Activated T-helper 2 cell treated with anti-CD3 and anti-CD28 coated beads, Interferon-gamma antibody, Interleukin-2, Interleukin-4, amounts not matched to agents 10 μg/mL and 5 μg/mL and 100 μg/mL, durations not matched to agents 14 hours and 24 hours and 36 hours (primary cell): ENCODE measurements at regions not wholly inside any gene's neighbourhood (a gene's known extent, or its start where the extent isn't known, plus 50 kb on each side); places are given as distances from the start of the nearest gene placed in this dataset.
"Not testable (repeated sequence)": the region's sequence is repeated elsewhere in the genome, so short reads cannot be mapped to it uniquely, and the experiment has no call there.

Experiments used
- DNase-seq: peaks from one replicate; pipeline ENCODE4 v3.0.0; 2021; ENCODE audit warnings: low spot score
- H3K27ac Mint-ChIP-seq: one replicate; pipeline ENCODE4 v1.8.0; 2021; ENCODE audit warnings: mixed read lengths
- H3K27me3 Mint-ChIP-seq: one replicate; pipeline ENCODE4 v1.8.0; 2021; ENCODE audit warnings: low read depth, mixed read lengths
- H3K36me3 Mint-ChIP-seq: one replicate; pipeline ENCODE4 v1.8.0; 2021; ENCODE audit warnings: low read depth, mixed read lengths
- H3K4me1 Mint-ChIP-seq: one replicate; pipeline ENCODE4 v1.8.0; 2021; ENCODE audit warnings: low read depth, mixed read lengths
- H3K4me3 Mint-ChIP-seq: one replicate; pipeline ENCODE4 v1.8.0; 2021; ENCODE audit warnings: low read depth, mild to moderate bottlenecking, moderate library complexity, mixed read lengths
- H3K9me3 Mint-ChIP-seq: one replicate; pipeline ENCODE4 v1.8.0; 2021; ENCODE audit warnings: mixed read lengths
- intact Hi-C: fragments of 100-400 bp; cut with micrococcal nuclease; formaldehyde crosslinking; loops from one replicate; pipeline ENCODE4 v1.15.1; 2023

DNA sequence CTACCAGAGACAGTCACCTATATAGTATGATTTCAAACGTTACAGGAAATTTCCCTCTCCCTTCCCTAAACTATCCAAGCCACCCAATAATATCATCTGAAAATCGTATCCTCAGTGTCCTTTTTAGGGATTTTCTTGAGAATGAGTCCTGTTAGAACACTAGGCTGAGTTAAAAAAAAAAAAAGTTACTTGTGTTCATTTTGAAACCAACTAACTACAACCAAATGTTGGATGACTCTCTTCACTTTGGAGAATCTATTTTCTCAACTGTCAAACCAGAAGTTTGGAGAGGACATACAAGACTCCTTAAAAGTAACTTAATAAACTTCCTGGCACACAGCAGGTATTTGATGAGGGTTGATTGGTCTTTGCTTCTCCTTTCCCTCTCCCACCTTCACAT lies 183.2 kb upstream of the SESN3 start:
- Mint-ChIP-seq H3K36me3 (no peaks in the 10 kb centered on the region), H3K4me1 (peaks cover 12% of the 10 kb centered on the region), H3K4me3 (no peak overlapping the region), H3K9me3 (peaks cover 10% of the 10 kb centered on the region), H3K27ac (no peak overlapping the region), H3K27me3 (no peaks in the 10 kb centered on the region)
- no peak for DNase-seq
- intact Hi-C loops: no loop called here

DNA sequence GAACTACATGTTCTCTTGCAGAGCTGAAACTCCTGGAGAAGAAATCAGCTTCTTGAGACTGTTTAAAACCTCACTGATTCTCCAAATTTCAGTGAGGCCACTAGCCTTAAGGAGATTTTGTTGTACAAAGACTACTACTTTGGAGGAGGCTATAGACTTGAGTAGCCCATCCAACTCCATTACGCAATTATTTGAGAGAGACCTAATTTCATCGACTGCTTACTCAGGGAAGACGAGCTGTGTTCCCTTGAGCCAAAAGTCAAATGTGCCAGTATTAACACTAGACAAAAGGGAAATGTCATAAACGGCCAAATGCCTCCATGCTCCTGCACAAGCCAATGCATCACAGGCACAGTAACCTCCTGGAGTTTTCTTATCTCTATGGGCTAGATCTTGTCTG lies 182.8 kb upstream of the SESN3 start:
- Mint-ChIP-seq H3K4me1 (peaks cover 12% of the 10 kb centered on the region), H3K27me3 (no peaks in the 10 kb centered on the region), H3K36me3 (no peaks in the 10 kb centered on the region), H3K27ac (no peak overlapping the region), H3K9me3 (peaks cover 14% of the 10 kb centered on the region), H3K4me3 (no peak overlapping the region)
- DNase-seq: no peak
- intact Hi-C loops: no loop called here

DNA sequence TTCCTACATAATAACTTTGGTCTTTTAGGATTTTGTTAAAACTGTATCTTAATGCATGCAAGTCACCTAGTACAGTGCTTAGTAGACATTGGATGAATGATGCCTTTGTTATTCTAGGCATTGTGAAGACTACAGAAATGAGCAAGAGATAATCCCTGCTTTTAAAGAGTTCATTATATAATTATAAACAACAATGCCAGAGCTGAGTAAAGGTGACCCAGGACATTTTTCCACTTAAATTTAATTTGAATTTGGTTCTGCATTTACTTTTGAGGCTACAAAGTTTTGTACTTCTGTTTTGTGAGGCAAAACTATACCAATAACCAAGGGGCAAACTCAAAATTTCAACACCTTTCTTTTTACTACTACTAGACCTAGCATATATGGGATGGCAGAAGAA lies 182.0 kb upstream of the SESN3 start:
- Mint-ChIP-seq H3K27me3 (no peaks in the 10 kb centered on the region), H3K4me1 (peaks cover 12% of the 10 kb centered on the region), H3K36me3 (no peaks in the 10 kb centered on the region), H3K27ac (no peak overlapping the region), H3K9me3 (peaks cover 15% of the 10 kb centered on the region), H3K4me3 (no peak overlapping the region)
- DNase-seq: no peak
- intact Hi-C loops: no loop called here

DNA sequence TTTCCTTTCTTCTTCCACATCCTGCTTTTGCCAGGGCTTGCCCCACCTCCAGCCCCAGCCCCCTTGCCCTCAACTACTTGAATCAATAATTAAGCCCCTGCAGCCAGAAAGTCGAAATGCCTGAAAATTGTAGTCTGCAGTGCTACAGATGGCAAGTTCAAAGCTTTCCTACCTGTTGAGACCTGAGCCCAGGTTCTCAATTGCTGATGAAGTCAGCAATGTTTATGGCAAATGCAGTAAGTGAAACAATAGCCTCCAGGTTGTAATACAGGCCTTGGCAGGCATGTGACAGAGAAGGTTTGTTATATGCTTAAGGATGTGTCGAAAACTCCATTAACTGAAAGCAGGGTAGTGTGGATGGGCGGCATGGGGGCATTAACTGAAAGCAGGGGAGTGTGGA lies 181.1 kb upstream of the SESN3 start:
- no peak overlapping the region for H3K4me3 Mint-ChIP-seq
- H3K36me3 Mint-ChIP-seq: no peaks in the 10 kb centered on the region
- H3K4me1 Mint-ChIP-seq: peaks cover 12% of the 10 kb centered on the region
- no peaks in the 10 kb centered on the region for H3K27me3 Mint-ChIP-seq
- DNase-seq: no peak
- intact Hi-C loops: no loop called here
- H3K9me3 Mint-ChIP-seq: peaks cover 15% of the 10 kb centered on the region
- H3K27ac Mint-ChIP-seq: no peak overlapping the region

DNA sequence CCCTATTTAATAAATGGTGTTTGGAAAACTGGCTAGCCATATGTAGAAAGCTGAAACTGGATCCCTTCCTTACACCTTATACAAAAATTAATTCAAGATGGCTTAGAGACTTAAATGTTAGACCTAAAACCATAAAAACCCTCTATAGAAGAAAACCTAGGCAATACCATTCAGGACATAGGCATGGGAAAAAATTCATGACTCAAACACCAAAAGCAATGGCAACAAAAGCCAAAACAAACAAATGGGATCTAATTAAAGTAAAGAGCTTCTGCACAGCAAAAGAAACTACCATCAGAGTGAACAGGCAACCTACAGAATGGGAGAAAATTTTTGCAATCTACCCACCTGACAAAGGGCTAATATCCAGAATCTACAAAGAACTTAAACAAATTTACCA lies 179.7 kb upstream of the SESN3 start:
- intact Hi-C loops, H3K4me3 Mint-ChIP-seq, H3K27me3 Mint-ChIP-seq, DNase-seq, H3K27ac Mint-ChIP-seq, H3K36me3 Mint-ChIP-seq: not testable (repeated sequence)
- Mint-ChIP-seq H3K9me3 (peaks cover 20% of the 10 kb centered on the region), H3K4me1 (peaks cover 12% of the 10 kb centered on the region)

DNA sequence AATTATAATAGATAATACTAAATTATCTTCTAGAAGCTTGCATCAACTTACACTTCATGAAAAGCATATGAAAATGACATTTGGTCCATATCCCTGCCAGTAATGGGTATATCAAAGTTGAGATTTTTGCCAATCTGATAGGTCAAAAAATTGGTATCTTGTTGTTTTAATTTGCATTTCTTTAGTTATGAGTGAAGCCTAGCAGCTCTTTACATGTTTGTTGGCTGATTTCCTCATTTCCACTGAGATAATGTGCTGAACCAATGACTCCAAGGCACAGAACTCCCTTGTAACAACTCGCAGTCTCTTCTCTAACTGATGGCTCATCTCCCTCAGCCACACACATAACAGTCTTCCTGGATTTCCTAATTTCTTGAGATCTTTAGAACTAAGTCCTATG lies 175.3 kb upstream of the SESN3 start:
- H3K9me3 Mint-ChIP-seq: peaks cover 22% of the 10 kb centered on the region

DNA sequence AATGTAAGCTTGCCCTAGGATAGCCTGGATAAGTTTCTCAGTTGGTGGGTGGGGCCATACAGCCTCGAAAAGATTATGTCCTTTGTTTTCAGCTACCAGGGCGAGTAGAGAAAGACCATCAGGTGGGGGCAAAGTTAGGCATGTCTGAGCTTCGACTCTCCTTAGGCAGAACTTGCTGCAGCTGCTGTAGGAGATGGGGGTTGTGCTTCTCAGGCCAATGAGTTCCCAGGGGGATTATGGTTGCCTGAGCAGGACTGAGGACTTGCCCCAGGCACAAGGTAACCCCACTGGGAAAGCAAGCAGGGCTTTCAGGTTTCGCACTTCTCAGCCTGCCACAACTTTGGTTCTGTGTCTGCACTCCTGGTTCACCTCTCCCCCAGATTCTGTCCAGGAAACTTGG lies 173.4 kb upstream of the SESN3 start:
- Mint-ChIP-seq H3K9me3 (peaks cover 22% of the 10 kb centered on the region), H3K4me3 (no peak overlapping the region), H3K4me1 (no peaks in the 10 kb centered on the region), H3K27ac (no peak overlapping the region), H3K36me3 (no peaks in the 10 kb centered on the region), H3K27me3 (peaks cover 2% of the 10 kb centered on the region)
- intact Hi-C loops: no loop called here
- no peak for DNase-seq

More for the DNA sequence above, 175.3 kb upstream of the SESN3 start:
- Mint-ChIP-seq H3K4me1 (peaks cover 8% of the 10 kb centered on the region), H3K36me3 (no peaks in the 10 kb centered on the region), H3K27me3 (peaks cover 2% of the 10 kb centered on the region), H3K4me3 (no peak overlapping the region), H3K27ac (no peak overlapping the region)
- DNase-seq: no peak
- intact Hi-C loops: no loop called here

DNA sequence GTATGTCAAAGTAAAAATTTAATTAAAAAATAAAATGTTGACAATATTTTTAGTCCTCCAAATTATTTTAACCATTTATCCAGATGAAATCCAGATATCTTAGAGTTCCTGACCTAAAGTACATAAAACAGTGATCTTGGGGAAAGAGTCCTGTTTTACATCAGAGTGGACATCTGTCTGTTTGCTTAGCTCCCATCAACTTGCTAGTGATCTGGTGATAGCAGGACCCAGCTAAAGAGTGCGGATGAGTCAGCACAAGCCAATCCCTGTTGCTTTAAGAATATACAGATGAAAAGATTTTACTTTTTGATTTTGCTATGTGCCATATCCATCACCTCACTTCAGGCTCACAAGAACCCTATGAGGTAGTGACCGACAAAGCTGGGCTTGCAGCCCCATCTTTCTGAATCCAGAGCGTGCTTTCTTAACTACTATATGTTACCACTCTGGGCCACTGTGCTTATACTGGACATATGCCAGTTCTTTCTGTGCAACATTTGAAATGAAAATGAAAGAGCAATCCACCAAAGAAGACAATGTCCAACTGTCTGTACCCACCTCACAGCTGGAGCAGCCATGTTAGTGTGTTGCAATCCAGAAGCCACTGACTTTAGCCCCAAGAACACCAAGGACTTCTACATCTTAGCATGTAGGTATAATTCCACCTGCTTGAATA lies 167.6 kb upstream of the SESN3 start:
- peaks cover 26% of the 10 kb centered on the region for H3K9me3 Mint-ChIP-seq
- peaks cover 2% of the 10 kb centered on the region for H3K27me3 Mint-ChIP-seq

DNA sequence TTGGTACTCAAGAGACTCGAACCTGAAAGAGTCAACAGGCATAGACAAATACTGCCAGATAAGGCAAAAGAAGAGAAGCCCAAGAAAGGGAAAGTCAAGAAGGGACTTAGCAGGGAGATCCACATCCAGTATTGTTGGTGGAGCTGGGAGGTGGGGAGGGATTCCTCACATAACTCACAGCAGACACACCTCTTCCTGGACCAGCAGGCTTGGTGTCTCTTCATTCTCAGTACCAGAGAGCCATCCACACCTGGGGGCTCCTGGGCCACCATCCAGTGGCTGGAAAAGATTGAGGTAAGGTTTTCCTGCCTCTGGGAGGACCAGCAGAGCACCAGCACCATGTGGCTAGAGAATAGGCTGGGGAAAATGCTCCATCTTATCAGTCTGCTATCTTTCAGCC lies 161.6 kb upstream of the SESN3 start:
- intact Hi-C loops: no loop called here
- H3K27me3 Mint-ChIP-seq: peaks cover 4% of the 10 kb centered on the region

More for the DNA sequence above, 167.6 kb upstream of the SESN3 start:
- no peak overlapping the region for H3K27ac Mint-ChIP-seq
- intact Hi-C loops: no loop called here
- DNase-seq: no peak
- H3K36me3 Mint-ChIP-seq: no peaks in the 10 kb centered on the region
- H3K4me1 Mint-ChIP-seq: peaks cover 2% of the 10 kb centered on the region
- no peak overlapping the region for H3K4me3 Mint-ChIP-seq

DNA sequence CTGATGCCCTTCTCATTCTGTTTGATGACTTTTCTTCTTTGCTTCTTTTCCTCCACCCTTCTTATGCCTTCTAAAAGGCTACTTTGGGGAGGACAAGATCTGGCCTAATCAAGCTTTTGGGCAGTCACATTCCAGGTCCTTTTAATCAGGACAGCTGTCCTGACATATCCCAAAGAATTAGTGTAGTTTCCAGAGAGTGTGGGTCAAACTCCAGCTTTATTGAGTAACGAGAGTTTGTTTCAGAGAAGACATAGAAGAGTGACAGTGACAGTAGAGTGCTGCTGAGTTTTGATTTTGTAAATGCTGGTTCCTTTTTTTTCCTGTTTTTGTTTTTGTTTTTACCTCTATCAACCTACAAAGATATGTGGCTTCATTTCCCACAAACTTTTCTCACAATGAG lies 158.4 kb upstream of the SESN3 start:
- peaks cover 12% of the 10 kb centered on the region for H3K4me1 Mint-ChIP-seq
- DNase-seq: no peak
- no peaks in the 10 kb centered on the region for H3K36me3 Mint-ChIP-seq
- H3K4me3 Mint-ChIP-seq: no peak overlapping the region
- H3K27ac Mint-ChIP-seq: no peak overlapping the region
- intact Hi-C loops: no loop called here
- H3K9me3 Mint-ChIP-seq: no peaks in the 10 kb centered on the region
- H3K27me3 Mint-ChIP-seq: peaks cover 2% of the 10 kb centered on the region

More for the DNA sequence above, 161.6 kb upstream of the SESN3 start:
- Mint-ChIP-seq H3K36me3 (no peaks in the 10 kb centered on the region), H3K27ac (no peak overlapping the region), H3K9me3 (peaks cover 16% of the 10 kb centered on the region), H3K4me1 (no peaks in the 10 kb centered on the region), H3K4me3 (no peak overlapping the region)
- no peak for DNase-seq

DNA sequence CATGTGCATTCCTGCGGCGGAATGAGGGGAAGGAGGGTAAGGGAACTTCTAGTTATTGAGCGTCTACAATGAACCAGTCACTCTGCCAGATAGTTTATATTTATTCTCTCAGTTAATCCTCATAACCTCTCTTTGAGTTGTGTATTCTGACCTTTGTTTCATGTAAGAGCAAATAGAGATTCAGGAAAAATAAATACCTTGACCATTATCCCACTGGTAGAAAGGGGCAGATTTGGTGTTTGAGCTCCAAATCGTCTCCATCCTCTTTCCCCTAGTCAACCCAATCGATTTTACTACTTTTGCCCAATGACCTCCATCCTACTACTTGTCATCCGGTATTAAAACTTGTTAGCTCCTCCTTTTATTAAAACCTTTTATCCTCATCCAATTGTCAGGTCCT lies 157.1 kb upstream of the SESN3 start:
- DNase-seq: no peak
- intact Hi-C loops: no loop called here
- H3K4me3 Mint-ChIP-seq: no peak overlapping the region
- H3K27me3 Mint-ChIP-seq: peaks cover 3% of the 10 kb centered on the region
- H3K9me3 Mint-ChIP-seq: no peaks in the 10 kb centered on the region
- no peak overlapping the region for H3K27ac Mint-ChIP-seq
- no peaks in the 10 kb centered on the region for H3K36me3 Mint-ChIP-seq
- H3K4me1 Mint-ChIP-seq: peaks cover 14% of the 10 kb centered on the region

DNA sequence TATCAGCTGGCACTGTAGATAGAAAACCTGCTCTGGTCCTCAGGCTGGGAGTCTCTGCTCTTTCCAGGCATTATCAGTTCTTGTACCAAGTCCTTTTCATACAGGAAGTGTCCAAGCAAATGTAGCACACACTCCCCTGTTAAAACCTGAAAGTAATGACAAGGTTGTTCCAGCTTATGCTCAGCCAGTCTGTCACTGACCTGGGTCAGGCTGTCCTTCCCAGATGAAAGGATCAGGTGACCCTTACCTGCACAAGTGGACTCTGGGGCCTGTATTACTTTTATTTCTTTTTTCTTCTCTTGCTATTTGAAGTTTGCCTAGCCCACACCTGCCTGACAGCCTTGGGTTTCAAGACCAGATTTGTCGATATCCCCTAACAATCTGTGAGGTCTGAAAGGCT lies 156.3 kb upstream of the SESN3 start:
- Mint-ChIP-seq H3K4me1 (peaks cover 15% of the 10 kb centered on the region), H3K27me3 (peaks cover 3% of the 10 kb centered on the region), H3K9me3 (no peaks in the 10 kb centered on the region), H3K4me3 (no peak overlapping the region), H3K27ac (no peak overlapping the region), H3K36me3 (no peaks in the 10 kb centered on the region)
- intact Hi-C loops: no loop called here
- DNase-seq: no peak

DNA sequence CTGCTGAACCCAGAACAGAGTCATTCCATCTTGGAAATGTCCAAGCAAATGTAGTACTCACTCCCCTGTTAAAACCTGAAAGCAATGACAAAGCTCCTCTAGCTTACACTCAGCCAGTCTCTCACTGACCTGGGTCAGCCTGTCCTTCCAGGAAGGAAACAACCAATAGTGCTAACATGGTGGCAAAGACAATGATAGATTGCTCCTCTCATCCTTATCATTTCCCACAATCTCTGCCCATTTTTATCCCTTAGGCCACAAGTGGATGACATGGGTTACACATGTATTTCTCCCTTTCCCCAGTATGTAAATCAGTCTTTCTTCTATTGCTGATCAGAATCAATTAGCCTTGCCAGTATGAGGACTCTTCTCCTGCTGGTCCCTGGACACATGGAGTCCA lies 154.6 kb upstream of the SESN3 start:
- H3K27ac Mint-ChIP-seq: no peak overlapping the region
- peaks cover 15% of the 10 kb centered on the region for H3K4me1 Mint-ChIP-seq
- no peak overlapping the region for H3K4me3 Mint-ChIP-seq
- DNase-seq: no peak
- H3K9me3 Mint-ChIP-seq: no peaks in the 10 kb centered on the region
- H3K36me3 Mint-ChIP-seq: no peaks in the 10 kb centered on the region
- intact Hi-C loops: no loop called here
- peaks cover 1% of the 10 kb centered on the region for H3K27me3 Mint-ChIP-seq

DNA sequence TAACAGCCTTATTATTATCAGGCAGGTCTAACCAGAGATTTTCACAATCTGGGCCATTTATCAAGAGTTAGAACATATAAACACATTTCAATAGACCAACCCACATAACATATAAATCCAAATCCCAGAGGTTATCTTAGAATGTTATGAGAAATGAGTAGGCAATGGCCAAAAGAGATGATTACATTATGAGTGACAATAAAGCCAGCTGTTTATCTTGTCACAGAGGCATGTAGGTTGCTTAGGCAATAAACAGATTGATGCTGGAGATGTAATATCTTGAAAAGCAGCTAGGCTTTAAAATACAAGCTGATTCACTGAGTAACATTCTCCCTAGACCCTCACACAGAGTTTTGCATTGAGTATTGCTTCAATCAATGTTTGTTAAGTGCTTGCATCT lies 148.5 kb upstream of the SESN3 start:
- Mint-ChIP-seq H3K27ac (no peak overlapping the region), H3K4me3 (no peak overlapping the region), H3K9me3 (no peaks in the 10 kb centered on the region), H3K27me3 (peaks cover 3% of the 10 kb centered on the region), H3K36me3 (no peaks in the 10 kb centered on the region), H3K4me1 (peaks cover 12% of the 10 kb centered on the region)
- intact Hi-C loops: no loop called here
- no peak for DNase-seq
